Stimulated activated CD8-positive, alpha-beta memory T cell treated with anti-CD3 and anti-CD28 coated beads, Interleukin-7, amount 100 ng/mL, for 1 hour (primary cell): ENCODE measurements at regions not wholly inside any gene's neighbourhood (a gene's known extent, or its start where the extent isn't known, plus 50 kb on each side); places are given as distances from the start of the nearest gene placed in this dataset.

Experiments used
- DNase-seq, 2 donors: peaks; one replicate each; pipeline ENCODE4 v3.0.0-alpha.2; 2020; ENCODE audit warnings: low read depth in 2 of 2

DNA sequence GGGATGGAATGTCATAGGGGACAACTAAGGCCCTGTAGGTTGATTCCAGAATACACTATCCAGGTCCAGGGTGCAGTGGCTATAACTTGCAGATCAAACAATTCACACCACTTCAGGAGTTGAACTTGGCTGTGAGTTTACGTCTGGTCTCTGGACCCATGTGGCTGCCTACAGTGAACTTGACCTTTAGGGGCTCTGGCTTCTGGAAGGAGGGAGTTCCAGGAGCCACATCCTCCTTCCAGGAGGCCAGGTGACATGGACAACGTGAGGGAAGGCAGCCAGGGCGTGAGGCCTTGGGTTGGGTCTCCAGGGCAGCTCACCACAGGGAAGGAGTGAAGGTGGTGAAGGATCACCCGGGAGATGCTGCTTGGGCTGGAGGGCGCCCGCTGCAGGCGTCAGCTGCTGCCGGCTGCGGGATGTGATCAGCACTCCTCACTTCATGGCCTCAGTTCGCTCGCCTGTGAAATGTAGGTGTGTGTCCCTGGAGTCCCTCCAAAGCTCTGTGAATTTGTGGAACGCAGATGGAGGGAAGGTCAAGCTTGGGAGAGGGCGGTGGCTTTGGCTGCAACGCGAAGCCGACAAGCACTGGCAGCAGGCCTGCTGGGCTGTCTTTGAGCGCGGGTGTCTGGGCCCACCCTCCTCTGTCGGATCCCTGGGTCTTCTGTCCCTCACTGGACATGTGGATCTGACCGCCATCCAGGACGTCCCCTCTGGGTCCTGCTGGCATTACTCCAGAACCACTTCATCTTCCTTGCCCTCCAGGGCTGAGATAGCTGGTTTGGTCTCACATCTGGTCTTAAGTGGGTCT, 146.5 kb downstream of the GLI2 start:
- no peak for DNase-seq

DNA sequence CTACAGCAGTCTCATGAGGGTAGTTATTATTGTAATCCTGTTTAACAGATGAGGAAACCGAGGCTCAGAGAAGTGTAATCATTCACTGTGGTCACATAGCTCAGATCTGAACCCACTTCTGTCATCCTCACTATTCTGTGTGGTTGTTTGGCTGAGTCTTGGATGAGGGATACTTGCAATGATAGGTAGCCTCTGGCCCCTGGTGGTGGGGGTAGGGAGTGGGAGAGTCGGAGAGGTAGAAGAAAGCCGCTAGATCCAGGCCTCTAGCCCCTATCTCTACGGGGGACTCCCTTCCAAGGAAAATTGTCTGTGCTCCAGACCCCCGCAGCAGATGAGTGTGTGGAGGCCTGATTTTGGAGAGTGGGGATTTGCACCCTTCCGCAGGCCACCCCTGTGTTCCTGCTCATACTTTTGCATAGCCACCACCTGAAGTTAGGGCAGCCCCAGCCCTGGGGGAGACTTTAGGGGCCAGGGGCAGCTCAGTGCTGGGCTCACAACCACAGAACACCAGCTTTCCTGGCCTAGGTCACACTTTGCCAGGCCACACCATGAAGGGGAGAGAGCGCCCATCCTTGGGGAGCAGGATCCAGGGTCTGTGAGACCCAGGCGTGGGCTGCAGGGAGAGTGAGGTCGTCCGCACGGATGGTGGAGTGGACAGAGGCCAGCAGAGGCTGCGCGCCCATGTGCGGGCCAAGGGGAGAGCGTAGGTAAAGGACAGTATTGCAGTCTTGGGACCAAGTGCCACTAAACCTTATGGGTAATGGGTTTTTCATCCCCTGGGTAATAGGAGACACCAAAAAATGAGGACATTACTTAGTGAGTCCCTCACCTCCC, 148.2 kb downstream of the GLI2 start:
- no peak for DNase-seq

DNA sequence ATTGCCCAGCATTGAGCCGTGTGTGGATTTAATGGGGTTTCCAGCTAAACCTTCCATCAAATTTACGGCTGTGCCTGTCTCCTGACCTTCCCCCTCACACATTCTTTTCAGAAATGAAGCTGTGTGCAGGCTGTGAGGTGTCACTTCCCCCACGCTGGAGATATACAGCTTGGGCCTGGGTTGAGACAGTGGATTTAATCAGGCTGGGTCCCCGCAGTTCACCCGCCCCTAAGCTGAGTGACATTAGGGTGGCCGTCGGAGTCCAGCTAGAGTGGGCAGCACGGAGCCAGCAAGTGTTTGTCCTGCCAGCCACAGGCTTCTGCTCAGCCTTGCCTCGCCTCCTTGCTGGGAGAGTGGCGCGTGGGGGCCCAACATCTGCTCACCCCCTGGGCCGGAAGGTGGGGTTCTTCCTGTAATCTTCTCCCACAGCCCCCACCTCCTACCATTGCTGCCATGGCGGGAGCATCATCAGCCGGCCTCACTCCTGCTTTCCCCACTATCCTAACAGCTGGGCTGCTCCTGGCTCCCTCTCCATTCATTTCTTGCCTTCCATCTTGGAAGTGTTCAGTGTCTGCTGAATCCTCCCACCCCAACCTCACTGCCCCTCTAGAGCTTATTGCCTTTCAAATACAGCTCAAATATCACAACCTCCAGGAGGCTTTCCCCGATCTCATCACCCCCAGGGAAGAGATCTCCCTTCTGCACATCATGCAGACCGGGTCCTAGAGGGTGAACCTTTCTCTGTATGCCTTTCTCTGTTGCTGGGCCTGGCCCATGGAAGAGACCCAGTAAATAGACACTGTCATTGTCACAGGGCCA, 149.0 kb downstream of the GLI2 start:
- no peak for DNase-seq

DNA sequence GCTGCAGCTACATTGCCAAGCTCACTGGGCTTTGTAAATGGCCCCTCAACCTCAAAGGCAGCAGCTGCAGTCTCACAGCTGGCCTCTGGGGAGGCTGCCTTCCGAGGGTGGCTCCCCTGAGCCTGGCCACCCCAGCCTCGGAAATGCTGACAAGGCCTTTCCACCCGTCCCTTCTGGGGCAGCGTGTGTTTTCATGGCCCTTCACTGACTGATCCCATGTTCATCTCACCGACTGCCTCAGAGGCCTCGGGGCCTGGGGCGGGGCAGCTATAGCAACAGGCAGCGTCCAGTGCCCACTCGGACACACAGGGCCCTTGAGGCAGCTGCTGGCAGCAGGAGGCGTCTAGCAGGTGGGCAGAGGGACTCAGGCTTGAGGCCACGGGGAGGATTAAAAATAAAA, 149.7 kb downstream of the GLI2 start:
- DNase-seq, result no peak

DNA sequence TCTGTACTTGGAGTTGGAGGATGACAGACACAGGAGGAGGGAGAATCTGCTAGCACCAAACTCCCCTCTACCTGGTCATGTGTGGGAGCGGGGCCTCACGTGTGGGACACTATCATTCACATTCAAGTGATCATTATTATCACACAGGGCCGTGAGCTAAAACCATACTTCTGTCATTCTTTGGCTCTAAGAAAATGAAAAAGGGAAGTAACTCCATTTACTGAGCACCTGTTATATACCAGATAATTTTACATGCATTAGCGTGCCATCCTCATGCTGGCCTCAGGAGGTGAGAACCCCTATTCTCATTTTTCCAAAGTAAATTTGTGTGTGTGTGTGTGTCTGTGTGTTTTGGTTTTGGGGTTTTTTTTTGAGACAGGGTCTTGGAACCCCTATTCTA, 150.1 kb downstream of the GLI2 start:
- DNase-seq, result no peak

DNA sequence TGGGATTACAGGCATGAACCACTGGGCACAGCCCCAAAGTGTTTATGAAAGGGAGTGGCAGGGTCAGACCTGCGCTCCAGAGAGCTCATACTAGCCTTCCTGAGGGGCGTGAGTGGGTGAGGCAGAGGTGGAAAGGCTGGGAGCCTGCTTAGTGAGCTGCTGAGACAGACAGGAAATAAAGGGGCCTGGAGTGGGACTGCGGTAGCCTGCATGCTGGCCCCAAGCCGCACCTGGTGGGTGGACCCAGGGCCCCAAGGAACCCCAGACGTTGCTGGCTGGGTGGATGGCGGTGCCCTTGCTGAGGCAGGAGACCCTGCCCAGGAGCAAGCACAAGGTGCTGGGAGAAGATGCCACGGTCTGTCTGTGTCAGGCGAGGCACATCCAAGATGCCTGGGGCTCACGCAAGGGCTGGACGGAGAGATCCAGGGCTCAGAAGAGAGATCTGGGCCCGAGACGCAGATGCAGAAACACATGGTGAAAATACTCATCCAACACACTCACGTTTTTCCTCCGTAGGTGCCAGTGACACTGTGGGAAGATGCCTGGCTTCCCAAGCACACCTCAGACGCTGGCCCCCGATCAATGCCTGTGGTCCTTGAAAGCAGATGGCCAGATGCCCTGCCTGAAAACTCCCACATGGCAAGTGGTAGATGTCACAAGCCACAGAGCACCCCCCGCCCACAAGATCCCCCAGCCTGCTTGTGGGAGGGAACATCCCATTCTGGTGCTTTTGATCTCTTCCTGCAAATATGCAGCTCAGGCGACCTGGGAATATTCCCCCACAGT, 151.1 kb downstream of the GLI2 start:
- no peak for DNase-seq

DNA sequence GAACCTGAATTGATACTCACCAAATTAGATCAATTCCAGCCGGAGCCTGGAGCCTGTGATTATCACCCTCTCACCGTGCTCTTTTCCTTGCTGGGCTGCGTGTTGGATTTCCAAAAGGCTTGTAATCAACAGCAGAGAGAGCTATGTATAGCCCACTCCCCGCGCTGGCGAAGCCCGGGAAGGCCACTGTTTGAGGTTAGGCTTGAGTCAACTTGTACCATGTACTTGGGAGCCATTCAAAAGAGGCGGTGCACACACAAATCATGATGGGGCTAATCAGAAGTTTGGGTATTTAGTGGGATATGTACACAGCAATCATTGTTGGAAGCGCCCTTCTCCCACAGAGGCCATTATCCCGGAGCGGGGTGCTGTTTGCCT, 151.6 kb downstream of the GLI2 start:
- no peak for DNase-seq

DNA sequence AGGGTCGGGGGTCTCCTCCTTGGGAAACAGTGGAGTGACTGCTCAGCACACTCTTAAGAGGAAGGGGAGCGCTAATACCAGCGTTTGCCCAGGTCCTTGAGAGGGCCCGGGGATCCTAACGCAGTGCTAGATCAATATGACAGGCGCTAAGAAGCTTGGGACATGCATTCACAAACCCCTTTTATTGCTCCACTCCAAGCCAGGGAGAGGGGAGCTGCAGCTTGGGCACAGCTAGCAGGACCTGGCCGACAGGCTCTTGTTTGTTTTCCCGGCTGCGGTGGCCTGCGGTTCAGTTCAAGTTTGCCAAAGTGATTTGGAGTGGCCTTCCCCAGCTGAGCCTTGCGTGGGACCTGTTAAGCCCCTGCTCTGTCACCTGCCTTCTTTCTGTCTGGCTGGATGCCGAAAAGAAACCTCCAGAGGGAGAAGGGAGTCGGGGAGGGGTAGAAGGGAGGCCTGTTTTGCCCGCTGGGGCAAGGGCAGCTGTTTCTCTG, 152.1 kb downstream of the GLI2 start:
- DNase-seq, result no peak

DNA sequence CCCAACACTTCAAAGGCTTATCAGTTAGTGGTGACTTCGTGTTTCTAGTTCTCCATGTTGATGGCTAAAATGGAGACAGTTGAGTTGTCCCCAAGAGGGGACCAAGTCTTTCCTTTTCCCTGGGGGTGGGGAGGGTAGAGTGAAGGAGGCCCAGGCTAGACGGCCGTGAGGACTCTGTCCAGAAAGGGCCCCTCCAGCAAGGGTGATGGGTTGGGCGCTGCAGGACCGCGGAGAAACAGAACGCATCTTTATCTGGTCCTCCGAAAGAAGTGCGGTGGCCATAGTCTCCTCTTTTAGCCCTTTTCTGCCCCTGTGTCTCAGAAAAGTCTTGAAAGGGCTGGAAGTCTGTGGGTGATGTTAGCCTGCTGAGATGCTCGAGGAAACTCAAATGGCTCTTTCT, 153.2 kb downstream of the GLI2 start:
- DNase-seq, result no peak

DNA sequence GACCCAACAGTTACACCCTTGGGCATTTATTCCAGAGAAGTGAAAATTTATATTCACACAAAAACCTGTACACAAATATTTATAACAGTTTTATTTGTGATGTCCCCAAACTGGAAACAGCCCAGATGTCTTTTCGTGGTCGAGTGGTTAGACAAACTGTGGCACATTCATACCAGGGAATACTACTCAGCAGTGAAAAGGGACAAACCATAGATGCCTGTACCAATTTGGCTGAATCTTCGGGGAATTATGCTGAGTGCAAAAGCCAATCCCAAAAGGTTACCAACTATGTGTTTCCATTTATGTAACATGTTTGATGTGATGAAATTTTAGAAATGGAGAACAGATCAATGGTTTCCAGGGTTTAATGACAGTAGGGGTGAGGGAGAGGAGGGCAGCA, 154.3 kb downstream of the GLI2 start:
- no peak for DNase-seq

DNA sequence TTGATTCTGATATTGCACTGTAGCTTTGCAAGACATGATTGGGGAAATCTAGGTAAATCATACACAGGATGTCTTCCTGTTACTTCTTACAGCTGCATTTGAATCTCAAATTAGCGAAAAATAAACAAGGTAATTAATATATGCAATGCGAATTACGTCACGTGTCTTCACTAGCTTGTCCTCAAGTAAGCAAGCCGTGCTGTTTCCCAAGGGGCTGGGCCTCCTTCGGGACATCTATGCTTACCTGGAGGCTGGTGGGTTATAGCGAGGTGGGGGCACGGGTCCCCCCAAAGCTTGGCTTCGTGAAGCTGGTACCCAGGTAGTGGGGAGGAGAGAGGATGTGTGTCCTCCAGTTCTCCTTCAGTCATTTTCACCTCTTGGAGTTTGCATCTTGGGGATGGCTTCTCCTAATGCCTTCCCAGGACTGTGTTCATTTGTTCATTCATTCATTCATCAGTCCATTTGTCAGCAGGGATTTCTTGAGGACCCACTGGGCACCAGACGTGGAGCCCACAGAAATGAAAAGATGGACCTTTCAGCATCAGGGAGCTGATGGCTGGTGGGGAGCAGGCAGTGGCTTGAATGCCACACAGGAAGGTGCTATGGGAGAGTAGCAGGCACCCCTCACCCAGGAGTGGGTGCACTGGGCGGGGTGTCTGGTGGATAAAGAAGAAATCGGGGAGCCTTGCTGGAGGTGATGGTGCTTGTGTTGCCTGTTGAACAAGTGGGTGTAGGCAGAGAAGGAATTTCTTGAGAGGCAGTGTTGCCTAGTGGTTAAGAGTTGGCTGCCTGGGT, 155.1 kb downstream of the GLI2 start:
- DNase-seq, result no peak

DNA sequence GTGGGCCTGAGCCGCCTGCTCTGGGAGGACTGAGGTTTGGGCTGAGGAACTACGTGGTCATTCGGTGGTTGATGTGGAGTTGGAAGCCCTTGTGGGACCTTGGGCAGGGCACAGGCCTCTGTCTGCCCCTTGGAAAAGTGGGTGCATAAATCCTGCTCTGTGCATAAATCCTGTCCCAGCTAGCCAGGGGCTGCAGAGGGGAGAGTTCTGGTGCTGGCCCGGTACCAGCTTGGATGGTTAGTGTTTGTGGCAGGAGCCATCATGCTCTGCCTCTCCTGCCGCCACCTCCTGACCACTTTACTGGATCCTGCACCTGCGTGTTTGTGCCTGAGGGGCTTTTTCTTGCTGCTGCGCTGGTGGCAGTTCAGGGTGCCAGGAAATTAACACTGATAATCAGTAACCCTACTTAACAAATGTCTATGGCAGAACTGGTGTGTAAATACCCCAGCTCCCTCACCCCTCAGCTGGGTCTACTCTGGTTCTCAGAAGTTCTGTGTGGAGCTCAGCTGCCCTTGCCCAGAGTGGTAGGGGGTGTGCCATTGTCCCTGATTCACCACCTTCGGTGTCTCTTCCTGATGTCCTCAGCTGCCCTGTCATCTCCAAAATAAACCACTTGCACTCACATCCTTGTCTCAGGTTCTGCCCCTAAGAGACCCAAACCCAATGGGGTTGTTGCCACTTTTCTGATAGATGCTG, 156.8 kb downstream of the GLI2 start:
- no peak for DNase-seq

DNA sequence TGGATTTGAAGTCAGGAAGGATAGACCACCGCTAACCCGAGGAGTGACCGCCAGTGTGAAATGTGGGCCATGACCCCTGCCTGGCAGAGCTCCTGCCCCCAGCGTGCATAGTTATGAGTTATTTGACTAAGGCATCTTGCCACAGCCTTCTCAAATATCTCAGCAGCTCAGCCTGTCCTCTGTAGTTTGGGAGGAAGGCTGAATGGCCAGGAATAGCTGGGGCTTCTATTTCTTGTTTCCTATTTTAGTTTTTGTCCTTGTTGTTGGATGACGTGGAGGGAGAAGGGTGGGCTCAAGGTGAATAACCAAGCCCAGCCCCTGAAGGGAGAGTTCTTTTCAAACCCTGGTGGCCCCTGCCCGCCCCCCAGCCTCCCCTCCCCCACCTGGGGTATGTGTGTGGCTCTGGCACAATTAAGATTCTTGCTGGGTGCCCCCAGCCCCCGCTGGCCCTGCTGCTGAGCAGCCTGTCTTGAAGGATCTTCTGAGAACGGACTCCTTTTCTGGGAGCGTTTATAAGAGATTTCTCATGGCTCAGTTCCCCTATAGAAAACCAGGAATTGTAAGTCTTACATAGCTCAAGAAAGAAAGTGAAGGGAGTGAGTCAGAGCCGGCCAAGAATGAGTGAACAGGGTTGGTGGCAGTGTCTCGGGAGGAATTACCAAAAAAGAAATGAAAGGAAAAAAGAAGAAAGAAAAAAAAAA, 157.4 kb downstream of the GLI2 start:
- no peak for DNase-seq

DNA sequence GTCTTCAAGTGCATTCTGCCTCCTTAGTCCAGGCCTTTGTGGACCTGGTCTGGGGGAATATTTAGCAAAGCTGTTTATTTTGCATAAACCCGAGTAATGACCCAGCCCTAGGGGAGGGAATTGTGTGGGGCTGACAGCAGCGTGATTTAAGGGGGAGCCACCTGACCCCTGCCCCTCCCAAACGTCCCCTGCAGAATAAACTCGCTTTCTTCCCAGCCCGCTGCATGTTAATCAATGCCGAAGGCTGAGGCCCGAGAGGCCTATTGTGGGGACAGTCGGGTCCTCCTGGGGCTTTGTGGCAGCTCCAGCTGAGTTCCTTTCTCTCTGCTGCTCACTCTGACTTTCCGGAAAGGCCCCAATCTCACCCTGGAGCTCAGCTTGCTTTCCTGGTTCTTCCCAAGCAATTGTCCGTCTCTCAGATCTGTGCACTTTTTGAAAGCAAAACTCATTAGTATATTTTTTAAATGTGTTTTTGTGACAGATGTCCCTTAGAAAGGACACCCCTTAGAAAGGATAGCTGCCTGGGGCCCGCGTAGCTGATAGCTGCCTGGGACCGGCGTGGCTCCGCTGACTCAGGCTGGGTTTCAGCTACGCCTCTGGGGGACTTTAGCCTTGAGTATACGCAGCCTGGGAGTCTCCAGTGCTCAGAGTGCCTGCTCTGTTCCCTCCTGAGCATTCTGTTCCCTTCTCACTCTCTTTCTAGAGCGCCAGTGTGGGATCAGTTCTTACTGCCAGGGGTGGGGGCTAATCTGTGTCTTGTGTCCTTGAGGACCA, 158.3 kb downstream of the GLI2 start:
- DNase-seq, result no peak

DNA sequence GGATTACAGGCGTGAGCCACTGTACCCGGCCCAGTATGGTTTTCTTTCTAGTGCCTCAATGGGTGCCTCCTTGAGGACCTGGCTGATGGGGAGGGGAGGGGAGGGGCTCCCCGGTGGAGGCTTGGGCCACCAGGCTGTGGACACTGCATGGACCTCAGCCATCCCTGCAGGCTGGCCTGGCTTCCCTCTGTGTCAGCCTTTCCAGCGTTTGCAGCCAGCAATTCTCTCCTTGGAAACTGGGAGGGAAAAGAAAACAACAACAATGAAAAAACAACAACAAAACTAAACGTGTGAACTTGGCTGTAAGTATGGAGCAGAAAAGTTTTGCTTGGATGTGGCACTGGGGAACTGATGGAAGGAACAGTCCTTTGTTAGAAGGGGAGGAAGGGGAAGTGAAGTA, 159.3 kb downstream of the GLI2 start:
- no peak for DNase-seq

DNA sequence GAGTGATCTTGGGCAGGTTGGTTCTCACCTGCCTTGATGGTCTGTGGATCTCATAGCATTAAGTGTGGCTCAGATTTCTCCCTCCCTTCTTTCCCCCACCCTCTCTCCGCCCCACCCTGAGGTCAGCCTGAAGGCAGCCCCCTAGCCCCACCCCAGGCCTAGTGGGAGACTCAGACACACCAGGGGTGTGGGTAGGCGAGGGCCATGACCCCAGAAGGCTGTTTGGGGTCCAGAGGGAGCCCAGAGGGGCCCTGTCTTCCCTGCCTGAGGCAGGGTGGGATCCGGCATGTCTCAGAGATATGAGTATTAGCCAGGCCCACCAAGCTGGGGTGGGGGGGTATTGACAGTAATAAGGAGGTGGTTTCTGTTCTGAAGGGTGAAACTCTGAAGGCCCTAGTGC, 160.5 kb downstream of the GLI2 start:
- DNase-seq, result no peak

DNA sequence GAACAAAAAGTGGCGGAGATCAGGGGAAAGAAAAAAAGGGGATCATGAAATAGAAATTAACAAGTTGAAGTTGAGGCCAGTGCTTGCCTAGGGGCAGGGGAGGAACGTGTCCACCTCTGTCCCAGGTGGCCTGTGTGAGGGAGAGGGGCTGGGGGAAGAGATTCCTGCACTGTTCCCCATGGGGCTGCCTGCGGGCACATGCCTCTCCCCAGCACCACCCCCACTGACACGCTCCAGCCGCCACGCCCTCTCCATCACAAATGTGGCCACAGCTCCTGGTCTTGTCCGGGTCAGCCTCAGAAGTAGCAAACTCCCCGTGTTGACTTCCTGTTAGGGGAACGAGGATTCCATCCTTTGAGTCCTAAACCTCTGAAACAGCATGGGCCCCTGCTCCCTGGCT, 161.2 kb downstream of the GLI2 start:
- DNase-seq, result no peak

DNA sequence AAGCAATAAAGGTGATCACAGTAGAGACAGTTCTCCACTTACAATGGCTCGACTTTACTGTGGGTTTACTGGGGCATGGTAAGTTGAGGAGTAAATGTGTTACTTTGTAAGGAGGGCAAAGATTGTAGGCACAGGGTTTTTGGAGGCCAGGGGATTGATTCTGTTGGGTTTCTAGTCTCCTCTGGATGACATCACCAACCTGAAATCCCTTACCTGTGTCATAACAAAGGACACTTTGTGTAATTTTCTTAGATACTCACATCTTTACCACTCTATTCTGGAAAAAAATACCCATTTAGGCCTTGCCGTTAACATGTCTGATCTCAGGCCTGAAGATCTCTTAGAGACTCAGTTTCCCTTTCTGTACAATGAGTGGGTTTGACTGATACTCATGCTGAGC, 161.7 kb downstream of the GLI2 start:
- no peak for DNase-seq

DNA sequence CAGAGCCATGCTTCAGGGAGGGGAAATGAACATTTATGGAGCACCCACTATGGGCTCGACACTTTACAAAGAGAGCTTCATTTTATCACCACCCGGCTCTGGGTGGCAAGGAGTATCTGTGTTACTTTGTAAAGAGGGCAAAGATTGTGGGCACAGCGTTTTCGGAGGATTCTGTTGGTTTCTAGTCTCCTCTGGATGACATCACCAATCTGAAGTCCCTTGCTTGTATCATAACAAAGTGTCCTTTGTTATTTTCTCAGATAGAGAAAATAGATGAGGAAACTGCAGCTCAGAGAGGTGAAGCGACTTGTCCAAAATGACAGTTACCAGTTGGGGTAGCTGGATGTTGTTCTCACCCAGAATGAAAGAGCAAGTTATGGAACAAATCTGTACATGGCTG, 162.8 kb downstream of the GLI2 start:
- no peak for DNase-seq
